NOMO-1 treated with dmso at 0.1 percent for 144 hours (cell line): ENCODE measurements at regions not wholly inside any gene's neighbourhood (a gene's known extent, or its start where the extent isn't known, plus 50 kb on each side); places are given as distances from the start of the nearest gene placed in this dataset.
"Not testable (repeated sequence)": the region's sequence is repeated elsewhere in the genome, so short reads cannot be mapped to it uniquely, and the experiment has no call there.

Source experiments
- DNase-seq: peaks from one replicate; lab custom pipeline; 2025; ENCODE audit not compliant: unreplicated experiment; lab: John Stamatoyannopoulos, UW

DNA sequence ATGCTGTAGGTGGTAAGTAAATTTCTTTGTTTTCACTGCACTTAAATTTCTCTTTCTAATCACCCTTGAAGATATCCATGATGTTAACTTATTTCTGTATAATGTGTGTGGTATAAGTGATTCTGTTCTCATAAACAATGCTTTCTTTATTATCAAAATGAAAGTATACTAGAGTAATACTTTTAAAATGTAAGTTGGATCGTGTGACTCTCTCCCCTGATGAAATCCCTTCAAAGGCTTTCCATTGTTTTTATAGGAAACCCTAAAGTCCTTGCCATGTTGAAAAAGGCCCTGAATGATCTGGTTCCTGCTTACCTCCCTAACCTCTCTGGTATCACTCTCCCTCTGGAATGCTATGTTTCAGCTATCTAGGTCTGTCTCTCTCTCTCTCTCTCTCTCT lies 191.1 kb upstream of the LHX8 start:
- no peak for DNase-seq

DNA sequence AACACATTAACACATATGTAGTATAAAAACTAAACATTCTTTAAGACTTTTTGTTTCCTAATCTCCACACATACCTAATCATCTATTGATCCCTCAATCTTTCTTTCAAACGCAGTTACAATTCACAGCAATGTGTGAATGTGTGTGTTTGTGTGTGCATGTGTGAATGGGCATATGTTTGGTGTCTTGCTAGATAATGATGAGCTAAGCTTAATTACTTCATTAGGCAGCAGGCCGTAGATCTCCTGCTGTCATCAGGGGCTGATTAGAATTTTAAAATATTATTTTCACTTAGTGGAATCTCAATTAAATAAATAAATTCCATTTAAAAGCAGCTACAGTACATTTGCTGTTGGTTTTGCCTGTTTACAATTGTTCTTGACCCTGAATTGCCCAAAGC lies 187.8 kb upstream of the LHX8 start:
- no peak for DNase-seq

GRCh38 chr1:74949348-74949747 lies 184.8 kb upstream of the LHX8 start:
- DNase-seq = not testable (repeated sequence)

- DNase-seq = not testable (repeated sequence)
Observed at GRCh38 chr1:74951981-74952380, 182.2 kb upstream of the LHX8 start.

DNA sequence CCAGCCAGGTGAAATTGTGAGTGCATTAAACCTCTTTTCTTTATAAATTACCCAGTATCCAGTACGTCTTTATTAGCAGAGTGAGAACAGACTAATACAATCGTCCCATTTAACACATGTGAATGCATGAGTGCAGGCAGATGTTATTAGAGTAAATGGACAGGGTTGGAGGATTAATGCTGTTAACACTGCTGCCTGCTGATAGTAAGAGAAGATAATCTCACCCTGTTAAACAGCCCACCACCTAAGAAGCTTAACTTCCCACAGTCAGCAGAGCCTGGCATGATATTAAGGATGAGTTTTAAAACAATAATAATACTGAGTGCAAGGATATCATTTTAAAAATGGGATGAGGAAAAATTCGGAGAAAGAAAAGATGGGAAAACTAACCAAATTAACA lies 181.4 kb upstream of the LHX8 start:
- no peak for DNase-seq

- no peak for DNase-seq
Observed at GRCh38 chr1:74953622-74954021, 180.6 kb upstream of the LHX8 start.

- no peak for DNase-seq
Observed at GRCh38 chr1:74963120-74963519, 171.1 kb upstream of the LHX8 start.

DNA sequence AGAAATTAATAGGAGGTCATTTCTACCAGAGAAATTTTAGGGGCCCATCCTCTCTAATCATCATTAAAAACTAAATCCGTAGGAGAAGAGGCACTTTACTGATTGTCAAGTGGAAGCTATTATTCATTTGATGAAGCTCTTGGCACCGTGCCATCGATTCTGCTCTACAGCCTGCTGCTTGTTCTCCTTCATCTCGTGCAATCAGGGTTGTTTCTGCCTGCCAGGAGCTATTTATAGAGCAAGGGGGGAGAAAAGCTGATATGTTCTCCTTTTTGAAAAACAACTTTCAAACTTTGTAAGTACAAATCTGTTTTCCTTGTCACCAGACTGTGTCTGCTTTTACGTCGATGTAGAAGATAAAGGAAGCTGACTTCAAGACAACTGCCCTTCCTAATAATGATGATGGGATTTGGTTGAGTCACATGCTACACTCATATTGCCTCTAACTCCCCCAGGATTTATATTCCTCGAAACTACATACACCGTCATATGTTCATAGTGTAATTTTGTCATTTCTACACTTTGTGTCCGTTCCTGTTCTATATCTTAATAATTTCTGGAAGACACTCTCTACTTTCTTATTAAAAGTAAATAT lies 169.6 kb upstream of the LHX8 start:
- DNase-seq = no peak

GRCh38 chr1:74969566-74970135 lies 164.5 kb upstream of the LHX8 start:
- DNase-seq = no peak

- no peak for DNase-seq
Observed at GRCh38 chr1:74971982-74972381, 162.2 kb upstream of the LHX8 start.

DNA sequence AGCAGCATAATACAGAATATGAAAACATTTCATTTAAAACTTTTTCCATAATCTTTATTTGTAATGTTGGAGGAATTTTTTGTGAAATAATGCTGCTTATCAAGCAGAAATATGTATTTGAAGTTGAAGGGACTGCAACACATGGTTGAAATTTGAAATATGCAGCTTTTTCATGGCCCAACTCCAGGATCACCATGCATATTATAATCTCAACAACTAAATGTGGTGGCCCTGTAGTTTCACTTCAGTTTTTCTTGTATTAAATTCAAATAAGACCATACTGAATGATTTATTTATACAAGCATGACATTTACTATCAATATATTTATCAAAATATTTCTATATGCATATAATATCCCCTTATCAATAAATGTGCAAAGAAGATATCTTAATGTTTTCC lies 157.7 kb upstream of the LHX8 start:
- DNase-seq = no peak

GRCh38 chr1:74992448-74992847 lies 141.7 kb upstream of the LHX8 start:
- not testable (repeated sequence) for DNase-seq

DNA sequence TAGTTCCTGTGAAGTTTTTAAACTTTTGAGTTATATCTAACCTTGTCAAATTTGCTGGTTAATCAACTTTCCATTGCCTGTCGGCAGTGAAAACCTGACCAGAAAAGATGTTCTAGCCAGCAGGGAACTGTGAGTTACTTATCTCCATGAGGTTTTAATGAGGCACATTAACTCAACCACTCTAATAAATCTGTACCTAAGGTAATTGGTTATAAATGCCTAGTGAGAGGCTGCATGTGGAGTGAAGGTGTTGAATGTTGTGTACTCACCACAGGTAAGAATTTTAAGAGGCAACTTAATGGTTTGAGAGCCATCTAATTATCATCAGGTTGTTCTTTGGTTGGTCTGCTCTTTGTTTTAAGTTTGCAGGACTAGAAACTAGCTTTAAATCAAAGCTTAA lies 138.4 kb upstream of the LHX8 start:
- no peak for DNase-seq

GRCh38 chr1:75010547-75010946 lies 123.6 kb upstream of the LHX8 start:
- DNase-seq = no peak

DNA sequence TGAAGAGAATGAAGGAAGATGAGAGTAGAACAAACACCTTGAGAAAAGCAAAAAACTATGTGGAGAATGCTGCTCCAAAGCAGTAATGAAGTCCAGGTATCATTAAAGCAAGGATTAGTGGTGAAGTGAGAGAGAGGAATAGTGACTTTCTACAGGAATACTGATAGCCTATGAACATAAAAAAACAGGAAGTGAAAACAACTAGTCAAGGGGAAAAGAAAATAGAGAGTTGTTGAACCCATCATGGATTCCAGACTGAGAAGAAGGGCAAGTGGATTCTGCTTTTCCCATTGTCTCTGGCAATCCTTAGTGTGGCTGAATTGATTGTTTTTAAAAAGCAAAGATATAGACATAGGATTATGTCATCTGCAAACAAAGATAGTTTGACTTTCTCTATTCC lies 119.9 kb upstream of the LHX8 start:
- DNase-seq = no peak

DNA sequence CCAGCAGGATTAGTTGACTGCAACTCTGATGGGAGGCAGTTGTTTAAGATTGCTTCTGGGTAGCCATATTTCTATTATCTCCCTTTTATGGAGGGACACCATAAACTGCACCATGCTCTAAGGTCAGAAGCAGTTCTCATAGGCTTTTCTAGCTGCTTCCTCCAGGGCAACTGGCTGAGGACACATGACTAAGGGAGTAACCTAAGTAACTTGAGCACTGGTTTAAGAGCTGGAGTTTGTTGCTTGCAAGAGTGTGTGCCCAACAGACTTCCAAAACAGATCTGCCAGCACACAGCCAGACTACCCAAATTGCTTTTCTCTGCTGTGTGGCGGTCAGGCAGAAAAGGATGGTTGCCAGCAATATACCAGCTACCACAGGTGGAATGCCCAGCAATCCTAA lies 111.2 kb upstream of the LHX8 start:
- no peak for DNase-seq

DNA sequence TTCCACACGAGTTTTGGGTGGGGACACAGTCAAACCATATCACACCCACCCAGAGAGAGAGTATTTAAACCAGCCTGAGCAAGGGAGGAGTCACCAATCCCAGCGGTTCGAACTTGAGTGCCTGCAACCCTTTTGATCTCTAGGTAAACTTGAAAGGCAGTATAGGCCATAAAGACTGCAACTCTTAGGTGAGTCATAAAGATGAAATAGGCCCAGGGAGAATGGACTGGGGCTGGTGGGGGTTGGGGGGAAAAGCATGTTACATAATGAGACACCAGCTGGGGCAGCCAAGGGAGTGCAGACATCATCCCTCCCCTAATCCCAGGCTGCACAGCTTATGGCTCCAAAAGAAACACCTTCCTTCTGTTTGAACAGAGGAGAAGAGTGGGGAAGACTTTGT lies 99.8 kb upstream of the LHX8 start:
- no peak for DNase-seq

DNA sequence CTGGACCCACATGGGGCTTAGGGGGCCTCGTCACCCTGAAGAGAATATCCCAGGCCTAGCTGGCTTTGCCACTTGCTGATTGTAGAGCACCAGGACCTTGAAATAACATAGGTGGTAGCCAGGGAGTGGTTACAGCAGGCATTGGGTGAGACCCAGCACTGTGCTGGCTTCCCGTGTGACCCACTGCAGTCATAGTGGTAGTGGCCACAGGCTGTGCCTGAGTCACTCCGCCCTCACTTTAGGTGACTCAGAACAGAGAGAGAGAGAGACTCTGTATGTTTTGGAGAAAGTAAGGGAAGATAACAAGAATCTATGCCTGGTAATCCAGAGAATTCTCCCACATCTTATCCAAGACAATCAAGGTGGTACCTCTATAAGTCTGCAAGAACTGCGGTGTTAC lies 98.7 kb upstream of the LHX8 start:
- DNase-seq = no peak

DNA sequence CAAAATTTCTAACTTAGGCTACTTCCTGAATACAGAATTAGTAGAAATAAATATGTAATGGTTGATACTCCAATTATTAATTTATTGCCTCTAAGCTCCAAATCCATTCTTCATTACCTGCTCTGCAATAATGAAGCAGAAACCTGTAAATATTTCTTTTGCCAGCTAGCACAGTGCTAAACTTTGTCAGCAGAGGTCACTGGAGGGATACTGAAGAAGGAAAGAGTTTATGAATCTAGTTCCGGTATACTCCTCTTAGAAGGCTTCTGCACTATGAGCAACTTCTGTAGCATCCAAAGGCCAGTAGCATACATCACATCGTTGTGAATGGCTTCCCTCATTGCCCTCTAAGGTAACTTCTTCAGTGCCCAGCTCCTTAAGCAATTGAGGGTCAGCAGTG lies 81.0 kb upstream of the LHX8 start:
- DNase-seq = no peak

DNA sequence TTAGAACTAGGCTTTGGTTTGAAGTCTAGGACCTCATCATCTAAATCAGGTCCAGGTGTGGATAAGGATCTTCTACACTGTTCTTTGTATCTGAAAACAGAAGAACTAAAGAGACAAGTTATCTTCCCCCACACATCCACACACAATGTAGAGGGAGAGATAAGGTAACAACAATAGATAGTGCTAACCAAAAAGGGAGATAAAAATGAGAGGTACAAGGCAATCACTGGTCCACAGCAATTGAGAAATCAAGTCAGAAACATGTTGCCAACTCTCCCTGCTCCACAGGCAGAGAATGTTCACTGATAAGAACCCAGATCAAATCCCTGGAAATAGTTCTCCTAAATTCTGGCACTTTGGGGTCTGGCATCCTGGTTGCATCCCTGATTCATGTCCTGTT lies 75.8 kb upstream of the LHX8 start:
- no peak for DNase-seq

DNA sequence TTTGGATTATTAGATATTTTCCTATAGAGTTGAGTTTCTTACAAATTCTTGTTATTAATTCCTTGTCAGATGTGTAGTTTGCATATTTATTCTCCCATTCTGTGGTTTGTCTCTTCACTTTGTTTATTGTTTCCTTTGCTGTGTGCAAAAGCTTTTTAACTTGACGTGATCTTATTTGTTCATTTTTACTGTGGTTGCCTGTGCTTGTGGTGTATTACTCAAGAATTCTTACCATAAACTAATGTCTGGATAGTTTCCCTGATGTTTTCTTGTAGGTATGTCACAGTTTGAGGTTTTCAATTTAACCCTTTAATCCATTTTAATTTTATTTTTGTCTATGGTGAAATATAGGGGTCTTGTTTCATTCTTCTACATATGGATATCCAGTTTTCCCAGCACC lies 72.1 kb upstream of the LHX8 start:
- DNase-seq = no peak

DNA sequence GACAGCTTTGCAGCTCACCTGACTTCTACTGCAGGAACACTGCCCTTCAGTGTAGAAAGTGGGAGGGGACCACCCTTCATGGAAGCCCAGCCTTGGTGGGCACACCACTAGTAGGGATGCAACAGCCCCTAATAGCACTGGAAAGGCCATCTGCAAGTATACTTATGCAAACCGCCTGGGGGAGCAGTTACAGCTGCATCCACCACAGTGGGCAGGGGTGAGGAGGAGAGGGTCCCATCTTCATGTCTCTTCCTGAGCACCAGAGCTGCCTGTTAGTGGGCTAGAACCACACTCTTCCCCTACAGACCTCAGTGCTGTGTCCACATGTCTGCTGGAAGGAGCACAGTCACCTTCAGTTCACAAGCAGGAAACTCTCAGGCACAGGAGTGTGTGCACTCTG lies 66.2 kb upstream of the LHX8 start:
- no peak for DNase-seq

GRCh38 chr1:75074831-75075395 lies 59.3 kb upstream of the LHX8 start:
- DNase-seq = no peak
